K562 (cell line): ENCODE measurements at regions not wholly inside any gene's neighbourhood (a gene's known extent, or its start where the extent isn't known, plus 50 kb on each side); places are given as distances from the start of the nearest gene placed in this dataset.

Experiments used
- ATAC-seq: fragments of 200-7000 bp; cut with Tn5 transposase; 3 replicates; pipeline ENCODE4 v1.9.1; 2020; ENCODE audit warnings: moderate library complexity
- BruUV-seq: library from RNA; stranded (reverse); fragments of 400-500 nt; replicated peaks from 2 replicates; lab custom pipeline; 2021; lab: Mats Ljungman, UMichigan
- CTCF ChIA-PET: fragments of 300-600 bp; formaldehyde crosslinking; extraction: SDS; loops from one replicate; lab custom pipeline; 2021; ENCODE audit warnings: low intra/inter-chr PET ratio; lab: Yijun Ruan, JAX
- POLR2A ChIA-PET: fragments of 300-600, 350-650 bp; sonication (Branson Sonifier 250); formaldehyde crosslinking; extraction: SDS; loops from one replicate; lab custom pipeline; 2021; ENCODE audit warnings: antibody characterized with exemption, inconsistent platforms; lab: Yijun Ruan, JAX
- DNase-seq, 4 experiments: peaks; one replicate each; pipeline versions ENCODE4 v3.0.0 to v3.0.0-alpha.2; 2011 to 2018; ENCODE audit warnings: low spot score in 3 of 4, mixed read lengths in 3 of 4; ENCODE audit errors: extremely low read depth in 1 of 4
- FAIRE-seq: peaks from 2 replicates; lab custom pipeline; 2011; peaks lifted over from hg19 to GRCh38; lab: Jason Lieb, UNC
- H2AFZ ChIP-seq: 2 replicates; pipeline ENCODE4 v1.6.0; 2011; ENCODE audit warnings: low read depth, low read length, control low read depth, inconsistent platforms
- H3K27ac ChIP-seq: fragments of 200-600 bp; 3 replicates; pipeline ENCODE4 v1.8.0; 2011; ENCODE audit warnings: low read depth, mild to moderate bottlenecking, control low read depth, inconsistent platforms, low read length, moderate library complexity, mixed read lengths; ENCODE audit errors: extremely low read depth
- H3K27me3 ChIP-seq, 2 experiments: fragments of 300-600 bp in 1 of 2; 2 replicates in 1 of 2; 3 replicates in 1 of 2; pipeline versions ENCODE4 v1.6.0 to v1.8.0; 2011; ENCODE audit warnings: inconsistent platforms in 2 of 2, low read length in 2 of 2, mild to moderate bottlenecking in 1 of 2, mixed read lengths in 1 of 2, moderate library complexity in 1 of 2; ENCODE audit not compliant: control insufficient read depth in 2 of 2, insufficient read depth in 2 of 2
- H3K36me3 ChIP-seq: fragments of 300-600 bp; 3 replicates; pipeline ENCODE4 v1.8.0; 2011; ENCODE audit warnings: mild to moderate bottlenecking, low read length, inconsistent platforms; ENCODE audit not compliant: control insufficient read depth, insufficient read depth
- H3K4me1 ChIP-seq, 2 experiments: fragments of 200-600 bp in 1 of 2; replicated peaks in 1 of 2; 2 replicates in 1 of 2; 3 replicates in 1 of 2; pipeline versions ENCODE4 v1.5.1 to v1.8.0; 2011; ENCODE audit warnings: inconsistent platforms in 2 of 2, low read length in 2 of 2, mild to moderate bottlenecking in 1 of 2, mixed read lengths in 1 of 2, moderate library complexity in 1 of 2; ENCODE audit not compliant: control insufficient read depth in 2 of 2, insufficient read depth in 2 of 2
- H3K4me2 ChIP-seq: 2 replicates; pipeline ENCODE4 v1.6.1; 2011; ENCODE audit warnings: low read length, control low read depth, inconsistent platforms, mixed read lengths; ENCODE audit not compliant: insufficient read depth
- H3K4me3 ChIP-seq: fragments of 200-600 bp; sonication (generic), shearing (Covaris generic); 2 replicates; pipeline ENCODE4 v1.5.1; 2016; ENCODE audit warnings: control low read depth, inconsistent platforms
- H3K79me2 ChIP-seq: fragments of 200-600 bp; 3 replicates; pipeline ENCODE4 v1.8.0; 2011; ENCODE audit warnings: low read length, inconsistent platforms; ENCODE audit not compliant: control insufficient read depth, insufficient read depth
- H3K9ac ChIP-seq, 2 experiments: 2 replicates each; pipeline versions ENCODE4 v1.6.0 to v1.6.1; 2011; ENCODE audit warnings: low read depth in 2 of 2, low read length in 2 of 2, control low read depth in 1 of 2, inconsistent platforms in 1 of 2, mild to moderate bottlenecking in 1 of 2, mixed read lengths in 1 of 2; ENCODE audit not compliant: insufficient read depth in 1 of 2
- H3K9me1 ChIP-seq: one replicate; pipeline ENCODE4 v1.6.0; 2011; ENCODE audit warnings: inconsistent platforms, mild to moderate bottlenecking, low read length, moderate library complexity; ENCODE audit not compliant: control insufficient read depth, insufficient read depth
- H3K9me3 ChIP-seq: replicated peaks from 2 replicates; pipeline ENCODE4 v1.5.1; 2011; ENCODE audit warnings: low read depth, low read length, inconsistent platforms; ENCODE audit not compliant: control insufficient read depth, insufficient read depth
- H4K20me1 ChIP-seq: replicated peaks from 2 replicates; pipeline ENCODE4 v1.6.1; 2011; ENCODE audit warnings: low read length, inconsistent platforms, mixed read lengths; ENCODE audit not compliant: control insufficient read depth, insufficient read depth
- BCL6 ChIP-seq: fragments of 250-450 bp; sonication (Bioruptor Pico); IDR thresholded peaks from 2 replicates; pipeline ENCODE4 v1.4.0; 2020
- CCAR2 ChIP-seq: fragments of 200-400 bp; formaldehyde crosslinking; IDR thresholded peaks from 2 replicates; pipeline ENCODE4 v1.6.1; 2017; ENCODE audit warnings: mild to moderate bottlenecking, low read depth, low read length
- CTBP1 ChIP-seq: fragments of 450-650 bp; IDR thresholded peaks from 2 replicates; pipeline ENCODE4 v1.6.1; 2016; ENCODE audit warnings: borderline replicate concordance
- FOXP1 ChIP-seq: sonication (generic); formaldehyde crosslinking; IDR thresholded peaks from 2 replicates; pipeline ENCODE4 v1.8.0; 2022; ENCODE audit warnings: mild to moderate bottlenecking, missing genetic modification reagents
- HMG20B ChIP-seq: fragments of 250-450 bp; sonication (Bioruptor Pico); IDR thresholded peaks from 2 replicates; pipeline ENCODE4 v1.5.0; 2021; ENCODE audit warnings: mild to moderate bottlenecking
- HSF4 ChIP-seq: fragments of 250-450 bp; sonication (Bioruptor Pico); IDR thresholded peaks from 2 replicates; pipeline ENCODE4 v2.1.2; 2022; ENCODE audit warnings: mild to moderate bottlenecking, moderate library complexity, borderline replicate concordance
- JUNB ChIP-seq: fragments of 450-650 bp; formaldehyde crosslinking; conservative IDR thresholded peaks from 2 replicates; pipeline ENCODE4 v1.4.0; 2020; ENCODE audit warnings: mild to moderate bottlenecking
- SIRT6 ChIP-seq: IDR thresholded peaks from one replicate; pipeline ENCODE4 v1.6.1; 2012; ENCODE audit warnings: low read depth, mild to moderate bottlenecking, control low read depth, inconsistent platforms, low read length, moderate library complexity
- TAF1 ChIP-seq: IDR thresholded peaks from 2 replicates; pipeline ENCODE4 v1.6.1; 2011; ENCODE audit warnings: mild to moderate bottlenecking, low read length, moderate library complexity; ENCODE audit not compliant: insufficient read depth, control insufficient read depth, severe bottlenecking; ENCODE audit errors: extremely low read depth
- TGIF2 ChIP-seq: sonication (generic); formaldehyde crosslinking; IDR thresholded peaks from 2 replicates; pipeline ENCODE4 v1.8.1; 2022; ENCODE audit warnings: mild to moderate bottlenecking, missing genetic modification reagents, moderate library complexity
- YY1 ChIP-seq, 3 experiments: IDR thresholded peaks; 2 replicates each; pipeline ENCODE4 v1.6.1; 2011; ENCODE audit warnings: low read length in 2 of 3, mild to moderate bottlenecking in 2 of 3, moderate library complexity in 2 of 3, borderline replicate concordance in 1 of 3, control low read depth in 1 of 3, low read depth in 1 of 3; ENCODE audit not compliant: insufficient read depth in 3 of 3, insufficient replicate concordance in 2 of 3, control insufficient read depth in 1 of 3, insufficient read length in 1 of 3; ENCODE audit errors: extremely low read depth in 1 of 3
- ZNF175 ChIP-seq: fragments of 200-800 bp; sonication (Bioruptor generic); IDR thresholded peaks from 2 replicates; pipeline ENCODE4 v1.6.1; 2016; ENCODE audit warnings: low read depth, mild to moderate bottlenecking, missing genetic modification characterization, missing compliant biosample characterization
- WGBS: fragments of 100-300 bp; shearing (Covaris generic); methylation state at CpG from one replicate; pipeline ENCODE4 v1.1.6; 2016; ENCODE audit warnings: low coverage, mixed read lengths; ENCODE audit not compliant: insufficient coverage; ENCODE audit errors: missing lambda C conversion rate; 5-methylcytosine and 5-hydroxymethylcytosine counted together
- in situ Hi-C: fragments of 300-500 bp; cut with MboI; formaldehyde crosslinking; loops from 4 replicates; pipeline ENCODE4 v1.15.0; 2018; ENCODE audit warnings: inconsistent platforms, mixed read lengths
- intact Hi-C: fragments of 100-400 bp; cut with micrococcal nuclease; formaldehyde crosslinking; loops from 2 replicates; pipeline ENCODE4 v1.14.2; 2022
- TF ChIP-seq, protein P1 (sequence below), 2 experiments: fragments of 450-650 bp; formaldehyde crosslinking in 1 of 2; IDR thresholded peaks; 2 replicates each; pipeline versions ENCODE4 v1.4.0 to v1.6.1; 2014 to 2020; ENCODE audit warnings: mild to moderate bottlenecking in 2 of 2, borderline replicate concordance in 1 of 2, low read depth in 1 of 2

DNA sequence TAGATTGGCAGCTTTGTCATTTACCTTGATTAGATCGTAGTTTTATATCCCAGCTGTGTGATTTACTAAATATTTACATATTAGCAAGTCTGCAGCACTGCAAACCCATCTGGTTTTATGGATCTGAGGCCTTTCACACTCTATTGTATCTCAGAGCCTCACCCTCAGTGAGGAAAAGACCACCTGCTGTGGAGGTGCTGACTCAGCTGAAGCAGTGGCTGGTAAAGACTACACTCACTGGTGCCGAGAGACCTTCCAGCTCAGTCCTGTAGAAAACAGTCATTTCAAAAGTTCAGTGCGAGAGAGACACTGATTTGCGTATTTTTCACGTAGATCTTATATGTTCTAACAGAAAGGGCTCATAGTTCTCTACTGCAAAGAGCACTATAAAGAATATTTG is 307.8 kb upstream of the TPM1 start:
- ChIA-PET CTCF (no interaction called here), POLR2A (interaction anchor here (0.6 kb wide), 1 partner anchor 1363 kb away, joined by 3 read pairs; no protein-coding TSS in a partner anchor)
- Histone ChIP-seq H3K9me1 (no peaks in the 10 kb centered on the region), H3K4me1 (no peaks in the 10 kb centered on the region), H3K79me2 (no peaks in the 10 kb centered on the region), H3K9me3 (no peaks in the 10 kb centered on the region), H4K20me1 (0 out of 2 replicates have a peak, but pooled peaks cover 2% of the 10 kb centered on the region), H3K4me3 (no peak overlapping the region), H3K36me3 (no peaks in the 10 kb centered on the region), H3K9ac (no peak overlapping the region), H3K27ac (no peak overlapping the region), H3K27me3 (peaks cover 13 to 22% of the 10 kb centered on the region in 2 experiments; a peak in 3 of 5 replicates), H2AFZ (no peak overlapping the region), H3K4me2 (no peak overlapping the region)
- WGBS = under 1% methylated on average over 5 of the region's 5 CpGs
- intact Hi-C loops (no loop called here), in situ Hi-C loops (no loop called here)
- DNase-seq = no peak
- FAIRE-seq = no peak
- ATAC-seq = no peak
- BruUV-seq = no TSS peak
- no peak for TF ChIP-seq TGIF2 (CRISPR knock-in tag)
- TF ChIP-seq BCL6 = no peak
- TF ChIP-seq, protein P1, sequence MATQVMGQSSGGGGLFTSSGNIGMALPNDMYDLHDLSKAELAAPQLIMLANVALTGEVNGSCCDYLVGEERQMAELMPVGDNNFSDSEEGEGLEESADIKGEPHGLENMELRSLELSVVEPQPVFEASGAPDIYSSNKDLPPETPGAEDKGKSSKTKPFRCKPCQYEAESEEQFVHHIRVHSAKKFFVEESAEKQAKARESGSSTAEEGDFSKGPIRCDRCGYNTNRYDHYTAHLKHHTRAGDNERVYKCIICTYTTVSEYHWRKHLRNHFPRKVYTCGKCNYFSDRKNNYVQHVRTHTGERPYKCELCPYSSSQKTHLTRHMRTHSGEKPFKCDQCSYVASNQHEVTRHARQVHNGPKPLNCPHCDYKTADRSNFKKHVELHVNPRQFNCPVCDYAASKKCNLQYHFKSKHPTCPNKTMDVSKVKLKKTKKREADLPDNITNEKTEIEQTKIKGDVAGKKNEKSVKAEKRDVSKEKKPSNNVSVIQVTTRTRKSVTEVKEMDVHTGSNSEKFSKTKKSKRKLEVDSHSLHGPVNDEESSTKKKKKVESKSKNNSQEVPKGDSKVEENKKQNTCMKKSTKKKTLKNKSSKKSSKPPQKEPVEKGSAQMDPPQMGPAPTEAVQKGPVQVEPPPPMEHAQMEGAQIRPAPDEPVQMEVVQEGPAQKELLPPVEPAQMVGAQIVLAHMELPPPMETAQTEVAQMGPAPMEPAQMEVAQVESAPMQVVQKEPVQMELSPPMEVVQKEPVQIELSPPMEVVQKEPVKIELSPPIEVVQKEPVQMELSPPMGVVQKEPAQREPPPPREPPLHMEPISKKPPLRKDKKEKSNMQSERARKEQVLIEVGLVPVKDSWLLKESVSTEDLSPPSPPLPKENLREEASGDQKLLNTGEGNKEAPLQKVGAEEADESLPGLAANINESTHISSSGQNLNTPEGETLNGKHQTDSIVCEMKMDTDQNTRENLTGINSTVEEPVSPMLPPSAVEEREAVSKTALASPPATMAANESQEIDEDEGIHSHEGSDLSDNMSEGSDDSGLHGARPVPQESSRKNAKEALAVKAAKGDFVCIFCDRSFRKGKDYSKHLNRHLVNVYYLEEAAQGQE (IDR thresholded peaks at IDR 0.05; ENCODE audit: borderline replicate concordance) = no peak
- TF ChIP-seq, protein P1 (CRISPR knock-in tag; IDR thresholded peaks at IDR 0.05; ENCODE audit: low read depth) = no peak
- no peak for TF ChIP-seq HMG20B (CRISPR knock-in tag)
- no peak for TF ChIP-seq ZNF175 (CRISPR knock-in tag)
- no peak for TF ChIP-seq JUNB
- no peak for TF ChIP-seq CTBP1
- no peak for TF ChIP-seq FOXP1 (CRISPR knock-in tag)
- no peak for TF ChIP-seq TAF1
- TF ChIP-seq HSF4 (CRISPR knock-in tag) = no peak
- TF ChIP-seq YY1 (IDR thresholded peaks at IDR 0.05; ENCODE audit: borderline replicate concordance in 1 of 3, control insufficient read depth in 1 of 3, extremely low read depth in 1 of 3, insufficient read depth in 3 of 3, insufficient read length in 1 of 3, insufficient replicate concordance in 2 of 3, low read depth in 1 of 3, low read length in 2 of 3) = no peak
- no peak for TF ChIP-seq SIRT6
- TF ChIP-seq CCAR2 = no peak
